ENCODE measurements at regions not wholly inside any gene's neighbourhood (a gene's known extent, or its start where the extent isn't known, plus 50 kb on each side); places are given as distances from the start of the nearest gene placed in this dataset.

GRCh38 chr9:88829276-88829675 lies 162.0 kb upstream of the S1PR3 start:
- no peak for TF ChIP-seq POLR2AphosphoS5 (IDR thresholded peaks at IDR 0.05; ENCODE audit: low read depth, low read length)
- TF ChIP-seq REST (IDR thresholded peaks at IDR 0.05; ENCODE audit: insufficient read depth in 1 of 2, low read depth in 2 of 2, low read length in 2 of 2) = no peak
- no peak for TF ChIP-seq TAF1 (IDR thresholded peaks at IDR 0.05; ENCODE audit: borderline replicate concordance, insufficient read depth, low read length)
- TF ChIP-seq FOXP2 (optimal IDR thresholded peaks at IDR 0.05; ENCODE audit: borderline replicate concordance, extremely low read depth, extremely low read length, insufficient read depth) = no peak

All from PFSK-1 (cell line).